AG08395 (cell line): ENCODE measurements at regions not wholly inside any gene's neighbourhood (a gene's known extent, or its start where the extent isn't known, plus 50 kb on each side); places are given as distances from the start of the nearest gene placed in this dataset.

Experiments
- DNase-seq: peaks from one replicate; pipeline ENCODE4 v3.0.0; 2012; ENCODE audit warnings: mixed read lengths, low spot score

- DNase-seq = no peak
Measured at GRCh38 chr11:76276781-76277155, 70.5 kb upstream of the WNT11 start.

DNA sequence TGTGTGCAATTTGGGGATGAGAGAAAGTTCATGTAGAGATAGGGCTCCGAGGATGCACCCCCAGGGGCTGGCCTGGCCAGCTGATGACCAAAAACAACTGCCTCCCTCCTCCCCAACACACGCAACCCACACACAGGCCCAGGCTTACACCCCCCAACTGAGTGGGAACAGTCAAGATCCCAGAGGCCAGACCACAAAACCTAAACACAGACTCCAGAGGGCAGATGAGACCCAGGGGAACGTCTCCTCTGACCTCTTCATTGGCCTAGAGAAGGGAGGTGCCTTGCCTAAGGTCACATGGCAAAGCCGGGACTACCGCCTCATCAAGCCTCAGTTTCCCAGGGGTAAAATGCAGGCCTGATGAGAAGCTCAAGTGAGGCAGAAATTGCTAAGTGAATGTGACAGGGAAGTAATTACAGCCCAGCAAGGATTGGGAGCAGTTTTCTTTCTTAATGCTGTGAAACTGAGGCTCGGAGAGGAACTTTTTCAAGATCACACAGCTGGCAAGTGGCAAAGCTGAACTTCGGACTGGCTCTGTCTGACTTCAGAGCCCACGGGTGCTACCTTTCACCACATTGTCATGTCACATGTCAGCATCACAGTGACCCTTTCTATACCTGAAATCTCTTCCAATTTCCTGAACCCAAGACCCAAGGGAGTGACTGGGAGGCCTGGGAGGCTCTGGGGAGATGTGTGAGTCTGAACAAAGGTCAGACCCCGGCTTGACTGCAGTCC is 69.9 kb upstream of the WNT11 start:
- no peak for DNase-seq

DNA sequence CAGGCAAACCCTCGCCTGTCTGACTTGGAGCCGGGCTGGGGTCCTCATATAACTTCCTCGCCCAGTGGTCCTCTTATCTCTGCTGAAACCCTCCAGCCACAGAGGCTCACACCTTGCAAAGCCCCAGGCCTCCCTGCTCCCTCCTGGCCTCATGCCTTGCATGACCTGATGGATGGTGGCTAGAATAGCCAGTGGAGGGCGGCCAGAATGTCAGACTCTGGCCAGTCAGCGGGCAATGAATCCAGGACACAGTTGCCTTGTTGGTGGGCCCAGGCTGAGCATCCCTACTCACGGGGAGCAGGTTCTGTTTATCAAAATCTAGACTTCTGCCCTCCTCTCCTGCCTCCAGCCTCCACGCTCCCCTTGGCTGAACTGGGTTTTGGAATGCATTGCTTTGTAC is 69.1 kb upstream of the WNT11 start:
- DNase-seq = no peak

DNA sequence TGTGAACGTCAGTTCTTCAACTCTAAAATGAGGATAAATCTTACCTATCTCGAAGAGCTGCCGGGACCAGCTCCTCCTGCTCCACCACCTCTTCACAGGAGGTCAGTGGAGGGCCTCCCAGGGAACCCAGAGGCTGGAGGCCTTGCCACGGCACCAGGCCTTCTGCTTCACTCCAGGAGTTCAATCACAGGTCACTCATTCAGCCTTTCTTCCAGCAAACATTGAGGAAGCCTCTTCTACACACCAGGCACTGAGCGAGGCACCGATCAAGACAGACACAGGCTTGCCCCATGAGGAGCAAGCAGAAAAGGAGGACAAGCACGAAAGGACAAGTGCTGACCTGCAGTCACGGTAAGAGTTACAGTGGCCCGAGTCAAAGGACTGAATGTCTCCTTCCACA is 64.8 kb upstream of the WNT11 start:
- no peak for DNase-seq

GRCh38 chr11:76270389-76270788 is 64.1 kb upstream of the WNT11 start:
- DNase-seq = no peak

GRCh38 chr11:76269661-76270261 is 63.5 kb upstream of the WNT11 start:
- DNase-seq = no peak

DNA sequence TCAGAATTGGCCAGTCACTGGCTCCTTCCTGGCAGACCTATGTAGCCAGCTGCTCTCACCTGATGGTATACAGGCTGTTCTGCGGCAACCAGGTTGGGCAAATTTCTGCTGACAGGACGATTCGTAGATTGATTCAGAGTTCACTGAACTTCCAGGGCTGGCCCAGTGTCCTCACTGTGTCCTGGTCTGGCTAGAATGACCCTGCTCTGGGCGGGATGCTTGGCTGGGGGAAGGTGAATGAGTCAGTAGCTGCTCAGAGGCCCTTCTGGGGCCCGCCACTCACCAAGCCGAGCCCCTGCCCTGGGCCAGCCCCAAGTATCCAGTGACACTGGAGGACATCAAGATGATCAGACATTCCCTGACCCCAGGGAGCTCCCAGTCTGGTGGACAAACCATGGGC is 62.9 kb upstream of the WNT11 start:
- peak; percentile 13 for DNase-seq

DNA sequence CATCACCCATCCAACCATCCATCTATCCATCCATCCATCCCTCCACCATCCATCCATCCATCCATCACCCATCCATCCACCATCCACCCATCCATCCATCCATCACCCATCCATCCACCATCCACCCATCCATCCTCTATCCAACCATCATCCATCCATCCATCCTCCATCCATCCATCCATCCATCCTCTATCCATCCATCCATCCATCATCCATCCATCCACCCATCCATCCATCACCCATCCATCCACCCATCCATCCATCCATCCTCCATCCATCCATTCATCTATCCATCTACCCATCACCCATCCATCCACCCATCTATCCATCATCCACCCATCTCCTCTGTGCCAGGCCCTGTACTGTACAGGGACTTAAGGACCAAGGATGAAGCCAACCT is 62.2 kb upstream of the WNT11 start:
- no peak for DNase-seq

DNA sequence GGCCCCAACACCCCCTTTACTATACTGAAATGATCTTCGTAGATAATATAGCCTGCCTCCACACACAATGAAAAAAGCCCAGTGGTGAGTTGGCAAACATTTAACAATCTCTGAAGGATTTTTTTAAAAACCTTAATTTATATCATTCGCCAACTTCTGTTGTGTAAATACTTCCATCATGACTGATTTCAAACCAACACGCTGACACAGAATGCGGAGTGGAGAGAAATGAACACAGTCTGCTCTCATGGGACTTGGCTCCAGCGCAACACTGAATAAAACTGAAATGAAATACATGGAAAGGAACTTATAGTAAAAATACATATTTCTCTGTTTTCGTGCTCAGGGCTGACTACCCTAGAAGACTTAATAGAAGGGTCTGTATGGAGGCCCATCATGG is 61.3 kb upstream of the WNT11 start:
- no peak for DNase-seq

DNA sequence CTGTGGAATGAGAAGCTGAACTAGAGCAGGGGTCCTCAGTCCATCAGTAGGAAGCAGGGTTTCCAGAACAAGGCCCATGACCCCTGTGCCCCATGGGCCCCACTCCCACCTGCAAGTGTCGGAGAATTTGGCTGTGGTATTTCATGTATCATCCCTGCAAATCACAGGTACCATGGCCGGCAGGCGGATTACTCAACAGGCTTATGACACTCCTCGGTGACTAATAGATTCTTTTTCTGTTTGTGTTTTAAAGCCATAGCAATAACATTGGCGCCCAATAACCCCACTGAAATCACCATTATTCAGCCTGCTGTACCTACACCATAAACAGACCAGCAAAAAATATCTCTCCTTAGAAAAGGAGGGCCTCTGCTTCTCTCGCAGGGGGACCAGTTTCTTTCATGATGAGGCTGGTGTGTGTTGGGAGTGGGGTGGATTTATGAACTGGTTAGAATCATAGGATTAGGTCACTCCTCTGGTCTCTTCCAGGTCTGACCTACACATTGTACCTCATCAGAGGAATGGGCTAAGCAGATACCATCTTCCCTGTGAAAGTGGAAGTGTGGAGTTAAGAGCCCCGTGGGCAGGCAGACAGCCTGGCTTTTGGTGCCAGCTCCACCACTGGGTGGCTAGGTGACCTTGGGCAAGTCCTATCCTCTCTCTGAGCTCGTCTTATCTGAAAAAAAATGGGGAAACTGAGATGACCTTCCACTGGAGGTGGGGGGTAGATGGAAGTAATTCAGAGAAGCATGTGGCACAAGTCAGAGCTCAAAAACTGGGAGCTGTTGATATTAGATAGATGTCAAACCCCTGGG is 60.2 kb upstream of the WNT11 start:
- DNase-seq = peak; percentile 88

- peak; percentile 15 for DNase-seq
Measured at GRCh38 chr11:76265771-76266241, 59.5 kb upstream of the WNT11 start.

GRCh38 chr11:76263657-76264056 is 57.4 kb upstream of the WNT11 start:
- no peak for DNase-seq

DNA sequence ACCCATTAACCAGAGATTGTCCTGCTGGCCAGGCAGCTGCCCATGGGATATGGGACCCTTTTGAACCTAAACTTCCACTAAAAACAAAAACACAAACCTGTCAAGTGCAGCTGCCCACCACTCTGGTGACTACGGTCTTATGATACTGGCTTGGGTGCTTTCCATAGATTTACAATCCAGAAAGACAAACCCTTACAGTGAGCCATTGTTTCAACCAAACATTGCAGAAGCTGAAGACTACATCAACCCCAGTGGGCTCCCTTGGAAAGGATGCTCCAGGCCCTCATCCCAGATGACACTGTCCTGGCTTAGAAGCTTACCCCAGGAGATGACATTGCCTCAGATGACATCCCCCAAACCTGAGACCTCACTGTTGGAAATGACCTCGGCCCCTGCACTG is 56.9 kb upstream of the WNT11 start:
- no peak for DNase-seq

- DNase-seq = no peak
Measured at GRCh38 chr11:76260296-76260925, 54.1 kb upstream of the WNT11 start.

DNA sequence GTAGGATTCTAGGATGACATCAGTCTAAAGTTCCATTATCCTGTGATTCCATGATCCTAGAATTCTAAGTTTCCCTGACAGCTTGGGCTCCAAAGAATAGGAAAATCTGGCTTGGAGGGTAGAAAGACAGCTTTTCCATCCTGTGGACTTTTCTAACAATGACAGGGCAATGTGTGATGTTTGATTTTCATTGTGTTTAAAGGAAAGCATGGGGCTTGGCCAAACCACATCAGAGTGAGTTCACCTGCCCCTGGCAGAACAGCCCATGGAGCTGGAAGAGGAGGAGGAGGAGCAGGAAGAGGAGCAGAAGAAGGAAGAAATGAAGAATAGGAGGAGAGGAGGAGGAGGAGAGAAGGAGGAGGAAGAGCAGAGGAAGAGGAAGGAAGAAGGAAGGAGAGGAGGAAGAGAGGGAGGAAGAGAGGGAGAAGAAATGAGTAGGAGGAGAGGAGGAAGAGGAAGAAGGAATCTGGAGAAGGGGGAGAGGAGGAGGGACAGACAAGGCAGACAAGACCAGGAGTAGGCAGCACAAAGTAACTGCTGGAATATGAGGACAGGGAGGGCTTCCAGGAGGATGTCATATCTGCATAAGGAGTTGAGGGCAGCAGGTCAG is 53.1 kb upstream of the WNT11 start:
- no peak for DNase-seq

GRCh38 chr11:76257074-76257719 is 50.9 kb upstream of the WNT11 start:
- DNase-seq = no peak

GRCh38 chr11:76256448-76256847 is 50.1 kb upstream of the WNT11 start:
- no peak for DNase-seq
